ENCODE measurements at regions not wholly inside any gene's neighbourhood (a gene's known extent, or its start where the extent isn't known, plus 50 kb on each side); places are given as distances from the start of the nearest gene placed in this dataset.

- Histone ChIP-seq H3K27me3 (ENCODE audit: control insufficient read depth in 2 of 2, insufficient read depth in 2 of 2, low read length in 2 of 2) (no peaks in the 10 kb centered on the region), H3K4me2 (replicated peaks; ENCODE audit: extremely low read depth, low read length, poor library complexity, severe bottlenecking) (no peak overlapping the region), H3K4me3 (replicated peaks in 1 of 3; ENCODE audit: low read depth in 2 of 3, low read length in 3 of 3) (no peak overlapping the region), H3K9me3 (replicated peaks in 1 of 2; ENCODE audit: control insufficient read depth in 1 of 2, insufficient read depth in 1 of 2, low read length in 2 of 2) (no peaks in the 10 kb centered on the region), H3K4me1 (ENCODE audit: control insufficient read depth in 1 of 2, insufficient read depth in 2 of 2, low read length in 2 of 2) (no peaks in the 10 kb centered on the region), H2AFZ (ENCODE audit: insufficient read depth, low read depth, low read length, poor library complexity, severe bottlenecking) (no peak overlapping the region), H4K20me1 (ENCODE audit: insufficient read depth, low read length) (no peaks in the 10 kb centered on the region), H3K27ac (ENCODE audit: low read depth in 1 of 2, low read length in 2 of 2) (no peak overlapping the region), H3K36me3 (replicated peaks in 1 of 2; ENCODE audit: control insufficient read depth in 1 of 2, insufficient read depth in 2 of 2, low read length in 2 of 2) (no peaks in the 10 kb centered on the region), H3K79me2 (ENCODE audit: insufficient read depth, low read length) (no peaks in the 10 kb centered on the region), H3K9ac (ENCODE audit: insufficient read depth, low read length, poor library complexity, severe bottlenecking) (no peak overlapping the region)
- no peak overlapping the region for H3K27ac Mint-ChIP-seq
- 100% methylated on average over 1 of the region's 4 CpGs for WGBS (ENCODE audit: insufficient coverage)
- no peak for DNase-seq
- TF ChIP-seq CTCF (IDR thresholded peaks at IDR 0.05): no peak
- peaks cover 0 to 2% (median 0%) of the 10 kb centered on the region in 3 donors for H3K27me3 Mint-ChIP-seq (ENCODE audit: low read depth in 3 of 3)
- no peaks in the 10 kb centered on the region for H3K4me1 Mint-ChIP-seq
- H3K36me3 Mint-ChIP-seq: no peaks in the 10 kb centered on the region
- no peak overlapping the region for H3K4me3 Mint-ChIP-seq
- peaks cover 0 to 4% (median 2%) of the 10 kb centered on the region in 7 donors for H3K9me3 Mint-ChIP-seq
- intact Hi-C loops (cut with micrococcal nuclease): no loop called here
These were observed 135.4 kb upstream of the SEMA3D start for GRCh38 chr7:85322252-85322651.

GRCh38 chr7:85320699-85321476 lies 134.0 kb upstream of the SEMA3D start:
- 78% methylated on average over 1 of the region's 3 CpGs for WGBS (ENCODE audit: insufficient coverage)
- TF ChIP-seq CTCF (IDR thresholded peaks at IDR 0.05): no peak

More at GRCh38 chr7:85320699-85321476, 134.0 kb upstream of the SEMA3D start:
- peaks cover 0 to 2% (median 0%) of the 10 kb centered on the region in 3 donors for H3K27me3 Mint-ChIP-seq (ENCODE audit: low read depth in 3 of 3)
- Histone ChIP-seq H3K9ac (ENCODE audit: insufficient read depth, low read length, poor library complexity, severe bottlenecking) (no peak overlapping the region), H3K27me3 (ENCODE audit: control insufficient read depth in 2 of 2, insufficient read depth in 2 of 2, low read length in 2 of 2) (no peaks in the 10 kb centered on the region), H3K4me2 (replicated peaks; ENCODE audit: extremely low read depth, low read length, poor library complexity, severe bottlenecking) (no peak overlapping the region), H2AFZ (ENCODE audit: insufficient read depth, low read depth, low read length, poor library complexity, severe bottlenecking) (no peak overlapping the region), H3K36me3 (replicated peaks in 1 of 2; ENCODE audit: control insufficient read depth in 1 of 2, insufficient read depth in 2 of 2, low read length in 2 of 2) (no peaks in the 10 kb centered on the region), H4K20me1 (ENCODE audit: insufficient read depth, low read length) (no peaks in the 10 kb centered on the region), H3K4me1 (ENCODE audit: control insufficient read depth in 1 of 2, insufficient read depth in 2 of 2, low read length in 2 of 2) (no peaks in the 10 kb centered on the region), H3K9me3 (replicated peaks in 1 of 2; ENCODE audit: control insufficient read depth in 1 of 2, insufficient read depth in 1 of 2, low read length in 2 of 2) (no peaks in the 10 kb centered on the region), H3K4me3 (replicated peaks in 1 of 3; ENCODE audit: low read depth in 2 of 3, low read length in 3 of 3) (no peak overlapping the region), H3K79me2 (ENCODE audit: insufficient read depth, low read length) (no peaks in the 10 kb centered on the region), H3K27ac (ENCODE audit: low read depth in 1 of 2, low read length in 2 of 2) (no peak overlapping the region)
- H3K9me3 Mint-ChIP-seq: peaks cover 0 to 4% (median 2%) of the 10 kb centered on the region in 7 donors
- H3K27ac Mint-ChIP-seq: no peak overlapping the region
- no peaks in the 10 kb centered on the region for H3K4me1 Mint-ChIP-seq
- H3K4me3 Mint-ChIP-seq: no peak overlapping the region
- intact Hi-C loops (cut with micrococcal nuclease): no loop called here
- no peaks in the 10 kb centered on the region for H3K36me3 Mint-ChIP-seq
- DNase-seq: no peak
